ENCODE measurements at regions not wholly inside any gene's neighbourhood (a gene's known extent, or its start where the extent isn't known, plus 50 kb on each side); places are given as distances from the start of the nearest gene placed in this dataset.

DNA sequence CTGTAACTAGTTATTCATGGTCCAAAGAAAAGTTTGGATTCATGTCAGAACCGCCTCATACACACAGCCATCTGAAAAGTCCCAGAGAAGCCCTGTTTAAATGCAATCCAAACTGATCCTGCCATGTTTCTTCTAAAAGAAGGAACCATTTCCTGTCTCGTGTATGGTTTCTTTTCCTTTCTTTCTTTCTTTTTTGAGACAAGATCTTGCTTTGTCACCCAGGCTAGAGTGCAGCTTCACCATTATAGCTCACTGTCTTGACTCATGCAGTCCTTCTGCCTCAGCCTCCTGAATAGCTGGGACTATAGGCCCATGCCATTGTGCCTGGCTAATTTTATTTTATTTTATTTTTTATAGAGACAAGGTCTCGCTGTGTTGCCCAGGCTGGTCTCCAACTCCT is 77.4 kb upstream of the NSMCE3 start:
- H3K9me3 Mint-ChIP-seq: no peaks in the 10 kb centered on the region
- H3K36me3 Mint-ChIP-seq (ENCODE audit: low read depth): no peaks in the 10 kb centered on the region
- no peak overlapping the region for H3K27ac Mint-ChIP-seq
- no peaks in the 10 kb centered on the region for H3K4me1 Mint-ChIP-seq (ENCODE audit: low read depth)
- H3K4me3 Mint-ChIP-seq: no peak overlapping the region
- intact Hi-C loops (cut with micrococcal nuclease): no loop called here
- no peaks in the 10 kb centered on the region for H3K27me3 Mint-ChIP-seq

DNA sequence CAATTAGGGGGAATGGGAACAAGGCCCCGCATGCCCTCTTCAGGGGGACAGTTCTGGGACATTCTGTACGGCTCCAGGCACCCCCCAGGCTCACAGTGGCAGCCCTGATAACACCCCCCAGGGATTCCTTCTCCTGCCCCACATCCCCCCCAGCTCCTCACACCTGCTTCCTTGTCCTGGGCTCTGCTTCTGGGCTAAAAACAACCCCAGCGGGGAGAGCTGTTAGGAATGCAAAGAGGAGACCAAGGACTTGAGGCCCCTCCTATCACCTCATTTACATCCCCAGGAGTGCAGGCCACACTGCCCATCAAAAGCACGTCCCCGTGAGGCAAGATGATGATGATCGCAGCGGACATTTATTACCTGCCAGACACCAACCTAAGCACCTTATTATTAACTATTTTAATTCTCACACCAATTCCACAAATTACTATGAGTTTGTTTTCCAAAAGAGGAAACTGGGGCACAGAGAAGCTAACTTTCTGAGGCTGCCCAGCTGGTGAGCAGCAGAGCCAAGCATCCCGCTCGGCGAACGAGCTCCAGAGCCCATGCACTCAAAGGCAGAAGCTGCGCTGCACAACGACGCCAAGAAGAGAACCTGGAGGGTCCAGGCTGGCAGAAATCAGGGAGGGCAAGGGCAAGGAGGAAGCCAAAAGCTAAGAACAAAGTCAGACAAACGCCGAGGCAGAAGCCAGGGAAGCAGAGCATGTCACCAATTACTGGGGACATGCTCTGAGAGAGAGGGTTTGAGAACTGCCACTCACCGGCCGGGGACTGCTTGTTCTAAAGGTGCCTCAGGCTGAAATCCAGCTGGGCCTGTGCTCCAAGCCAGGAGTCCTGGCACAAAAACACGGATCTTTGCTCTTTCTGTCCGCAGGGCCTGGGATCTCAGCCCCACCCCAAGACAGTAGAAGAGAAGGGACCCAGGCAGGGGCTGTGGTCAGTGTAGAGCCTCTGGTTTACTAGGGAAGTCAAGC is 76.2 kb upstream of the NSMCE3 start:
- intact Hi-C loops (cut with micrococcal nuclease): no loop called here
- H3K27me3 Mint-ChIP-seq: no peaks in the 10 kb centered on the region
- no peak overlapping the region for H3K27ac Mint-ChIP-seq
- H3K9me3 Mint-ChIP-seq: no peaks in the 10 kb centered on the region
- H3K4me3 Mint-ChIP-seq: no peak overlapping the region
- H3K36me3 Mint-ChIP-seq (ENCODE audit: low read depth): no peaks in the 10 kb centered on the region
- H3K4me1 Mint-ChIP-seq (ENCODE audit: low read depth): no peaks in the 10 kb centered on the region

DNA sequence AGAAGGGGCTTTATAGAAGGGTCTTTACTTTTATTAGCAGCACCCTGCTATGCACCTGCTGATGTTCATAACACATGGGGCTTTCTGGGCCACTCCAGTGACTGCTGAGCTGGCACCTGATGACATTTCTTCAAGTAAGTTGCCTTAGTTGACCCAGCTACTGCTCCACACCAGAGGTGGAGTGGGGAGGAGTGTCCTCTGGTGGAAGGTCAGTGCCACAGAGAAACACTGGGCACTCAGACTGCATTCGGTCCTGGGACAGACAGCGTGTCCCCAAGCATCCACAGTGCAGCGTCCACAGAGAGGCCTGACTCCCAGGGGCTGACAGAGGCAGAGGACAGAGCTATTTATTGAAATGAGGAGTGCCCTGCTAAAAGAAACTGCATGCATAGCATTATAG is 74.9 kb upstream of the NSMCE3 start:
- Mint-ChIP-seq H3K4me3 (no peak overlapping the region), H3K4me1 (ENCODE audit: low read depth) (no peaks in the 10 kb centered on the region), H3K27me3 (no peaks in the 10 kb centered on the region), H3K9me3 (no peaks in the 10 kb centered on the region), H3K36me3 (ENCODE audit: low read depth) (no peaks in the 10 kb centered on the region), H3K27ac (no peak overlapping the region)
- intact Hi-C loops (cut with micrococcal nuclease): no loop called here

GRCh38 chr15:29343229-29343628 is 73.6 kb upstream of the NSMCE3 start:
- H3K36me3 Mint-ChIP-seq (ENCODE audit: low read depth): no peaks in the 10 kb centered on the region
- no peak overlapping the region for H3K4me3 Mint-ChIP-seq
- H3K4me1 Mint-ChIP-seq (ENCODE audit: low read depth): no peaks in the 10 kb centered on the region
- no peaks in the 10 kb centered on the region for H3K9me3 Mint-ChIP-seq
- intact Hi-C loops (cut with micrococcal nuclease): no loop called here
- H3K27ac Mint-ChIP-seq: no peak overlapping the region
- H3K27me3 Mint-ChIP-seq: no peaks in the 10 kb centered on the region

GRCh38 chr15:29342201-29342600 is 72.6 kb upstream of the NSMCE3 start:
- no peak overlapping the region for H3K4me3 Mint-ChIP-seq
- intact Hi-C loops (cut with micrococcal nuclease): no loop called here
- H3K36me3 Mint-ChIP-seq (ENCODE audit: low read depth): no peaks in the 10 kb centered on the region
- H3K9me3 Mint-ChIP-seq: no peaks in the 10 kb centered on the region
- H3K27ac Mint-ChIP-seq: no peak overlapping the region
- H3K27me3 Mint-ChIP-seq: no peaks in the 10 kb centered on the region
- no peaks in the 10 kb centered on the region for H3K4me1 Mint-ChIP-seq (ENCODE audit: low read depth)

GRCh38 chr15:29337156-29337959 is 67.7 kb upstream of the NSMCE3 start:
- intact Hi-C loops (cut with micrococcal nuclease): no loop called here
- Mint-ChIP-seq H3K36me3 (ENCODE audit: low read depth) (no peaks in the 10 kb centered on the region), H3K9me3 (no peaks in the 10 kb centered on the region), H3K27ac (no peak overlapping the region), H3K27me3 (no peaks in the 10 kb centered on the region), H3K4me1 (ENCODE audit: low read depth) (no peaks in the 10 kb centered on the region), H3K4me3 (no peak overlapping the region)

GRCh38 chr15:29334544-29334943 is 64.9 kb upstream of the NSMCE3 start:
- H3K9me3 Mint-ChIP-seq: no peaks in the 10 kb centered on the region
- H3K27ac Mint-ChIP-seq: no peak overlapping the region
- intact Hi-C loops (cut with micrococcal nuclease): no loop called here
- no peak overlapping the region for H3K4me3 Mint-ChIP-seq
- H3K4me1 Mint-ChIP-seq (ENCODE audit: low read depth): no peaks in the 10 kb centered on the region
- no peaks in the 10 kb centered on the region for H3K27me3 Mint-ChIP-seq
- H3K36me3 Mint-ChIP-seq (ENCODE audit: low read depth): no peaks in the 10 kb centered on the region

DNA sequence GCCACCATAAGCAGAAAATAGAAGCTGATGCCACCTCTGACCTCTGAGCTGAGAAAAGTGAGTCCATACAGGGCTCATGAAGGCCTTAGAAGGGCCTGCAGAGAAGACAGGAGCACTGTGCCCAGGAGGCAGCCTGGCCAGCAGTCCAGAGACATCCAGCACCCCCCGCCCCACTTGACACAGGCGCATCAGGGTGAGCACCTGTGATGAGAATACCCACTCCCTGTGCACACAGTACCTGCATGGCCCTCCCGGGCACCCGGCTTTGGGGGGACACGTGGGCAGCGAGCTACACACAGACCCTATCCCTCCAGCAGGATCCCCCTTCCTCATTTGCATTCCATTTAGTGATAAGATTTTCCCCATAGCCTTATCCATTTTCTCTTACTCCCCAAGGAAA is 63.6 kb upstream of the NSMCE3 start:
- Mint-ChIP-seq H3K4me3 (no peak overlapping the region), H3K27ac (no peak overlapping the region), H3K36me3 (ENCODE audit: low read depth) (no peaks in the 10 kb centered on the region), H3K4me1 (ENCODE audit: low read depth) (no peaks in the 10 kb centered on the region), H3K9me3 (no peaks in the 10 kb centered on the region), H3K27me3 (no peaks in the 10 kb centered on the region)
- intact Hi-C loops (cut with micrococcal nuclease): no loop called here

DNA sequence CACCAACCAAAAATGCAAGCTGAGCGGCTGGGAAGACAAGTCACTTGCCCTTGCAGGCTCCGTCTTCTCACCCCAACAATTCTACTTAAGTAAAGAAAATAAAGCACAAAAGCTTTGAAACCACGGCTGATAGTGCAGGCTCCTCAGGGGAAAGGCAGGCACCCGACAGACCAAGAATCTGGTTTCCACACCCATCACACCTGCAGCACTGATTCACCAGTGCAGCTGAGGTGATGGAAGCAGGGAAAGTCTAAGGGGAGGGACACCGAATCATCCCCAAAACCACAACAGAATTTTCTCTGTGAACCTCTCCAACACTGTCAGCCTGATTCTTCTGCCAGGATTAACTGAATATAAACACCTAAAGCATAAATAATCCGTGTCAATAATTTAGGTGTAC is 62.0 kb upstream of the NSMCE3 start:
- Mint-ChIP-seq H3K27me3 (no peaks in the 10 kb centered on the region), H3K27ac (no peak overlapping the region), H3K4me3 (no peak overlapping the region), H3K4me1 (ENCODE audit: low read depth) (no peaks in the 10 kb centered on the region), H3K9me3 (no peaks in the 10 kb centered on the region), H3K36me3 (ENCODE audit: low read depth) (no peaks in the 10 kb centered on the region)
- intact Hi-C loops (cut with micrococcal nuclease): no loop called here

DNA sequence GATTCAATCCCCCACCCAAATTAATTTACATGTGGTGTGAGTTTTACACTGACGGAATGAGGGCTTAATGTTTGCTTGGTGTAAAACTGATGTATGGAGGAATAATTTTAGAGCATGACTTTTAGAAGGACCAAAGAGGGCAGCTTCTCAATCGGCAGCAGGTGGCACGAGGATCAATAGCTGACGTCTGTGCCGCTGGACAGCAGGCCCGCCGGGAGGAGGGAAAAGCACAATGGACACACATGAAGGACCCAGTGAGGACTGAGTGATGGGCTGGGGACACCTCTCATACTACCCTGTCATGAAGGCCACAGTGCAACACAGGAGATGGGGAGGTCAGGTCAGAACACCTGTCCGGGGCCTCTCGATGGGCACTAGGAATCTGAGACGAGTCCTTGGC is 61.4 kb upstream of the NSMCE3 start:
- intact Hi-C loops (cut with micrococcal nuclease): no loop called here
- peaks cover 4% of the 10 kb centered on the region for H3K9me3 Mint-ChIP-seq
- H3K36me3 Mint-ChIP-seq (ENCODE audit: low read depth): no peaks in the 10 kb centered on the region
- H3K27ac Mint-ChIP-seq: no peak overlapping the region
- H3K27me3 Mint-ChIP-seq: no peaks in the 10 kb centered on the region
- H3K4me1 Mint-ChIP-seq (ENCODE audit: low read depth): no peaks in the 10 kb centered on the region
- H3K4me3 Mint-ChIP-seq: no peak overlapping the region

GRCh38 chr15:29324746-29325145 is 55.1 kb upstream of the NSMCE3 start:
- H3K9me3 Mint-ChIP-seq: peaks cover 22% of the 10 kb centered on the region

DNA sequence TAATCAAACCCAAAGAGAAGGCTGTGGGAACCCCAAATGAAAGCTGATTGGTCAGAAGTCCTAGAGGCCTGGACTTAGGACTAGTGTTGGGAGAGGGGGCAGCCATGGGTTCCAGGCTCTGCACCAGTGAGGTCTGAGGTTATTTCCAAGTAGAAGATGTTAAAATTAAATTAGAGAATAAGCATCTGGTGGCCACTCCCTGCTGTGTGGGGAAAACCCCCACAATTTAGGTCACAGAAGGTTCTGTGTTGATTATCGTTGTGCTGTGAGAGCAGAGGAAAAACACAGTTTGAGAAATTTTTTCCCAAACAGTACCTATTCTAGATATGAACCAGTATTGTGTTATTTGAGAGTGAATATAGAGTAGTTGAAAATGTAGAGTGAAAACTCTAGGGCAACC is 53.9 kb upstream of the NSMCE3 start:
- no peaks in the 10 kb centered on the region for H3K36me3 Mint-ChIP-seq (ENCODE audit: low read depth)
- no peak overlapping the region for H3K27ac Mint-ChIP-seq
- H3K4me3 Mint-ChIP-seq: no peak overlapping the region
- intact Hi-C loops (cut with micrococcal nuclease): no loop called here
- peaks cover 22% of the 10 kb centered on the region for H3K9me3 Mint-ChIP-seq
- no peaks in the 10 kb centered on the region for H3K4me1 Mint-ChIP-seq (ENCODE audit: low read depth)
- no peaks in the 10 kb centered on the region for H3K27me3 Mint-ChIP-seq

More at GRCh38 chr15:29324746-29325145, 55.1 kb upstream of the NSMCE3 start:
- Mint-ChIP-seq H3K4me1 (ENCODE audit: low read depth) (no peaks in the 10 kb centered on the region), H3K4me3 (no peak overlapping the region), H3K27ac (no peak overlapping the region), H3K27me3 (no peaks in the 10 kb centered on the region), H3K36me3 (ENCODE audit: low read depth) (no peaks in the 10 kb centered on the region)
- intact Hi-C loops (cut with micrococcal nuclease): no loop called here

DNA sequence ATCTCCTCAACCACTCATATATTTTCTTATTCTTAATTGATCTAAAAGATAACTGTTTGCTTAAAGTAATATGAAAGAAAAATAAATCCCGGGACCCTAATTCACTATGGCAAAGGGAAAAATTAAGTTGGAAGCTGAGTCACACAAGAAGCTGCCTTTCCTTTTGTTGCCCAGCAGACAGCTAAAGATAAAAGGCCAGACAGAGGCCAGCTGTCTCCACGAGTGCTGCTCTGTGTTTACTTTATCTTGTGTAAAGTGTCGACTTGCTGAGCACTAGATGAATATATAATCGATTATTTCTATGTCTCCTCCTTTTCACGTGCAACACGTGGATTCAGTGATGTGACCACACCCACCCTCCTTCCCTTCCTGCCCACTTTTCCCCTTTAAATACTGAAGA is 52.8 kb upstream of the NSMCE3 start:
- Mint-ChIP-seq H3K27ac (no peak overlapping the region), H3K4me3 (no peak overlapping the region), H3K36me3 (ENCODE audit: low read depth) (no peaks in the 10 kb centered on the region), H3K27me3 (no peaks in the 10 kb centered on the region), H3K4me1 (ENCODE audit: low read depth) (no peaks in the 10 kb centered on the region), H3K9me3 (peaks cover 22% of the 10 kb centered on the region)
- intact Hi-C loops (cut with micrococcal nuclease): no loop called here

DNA sequence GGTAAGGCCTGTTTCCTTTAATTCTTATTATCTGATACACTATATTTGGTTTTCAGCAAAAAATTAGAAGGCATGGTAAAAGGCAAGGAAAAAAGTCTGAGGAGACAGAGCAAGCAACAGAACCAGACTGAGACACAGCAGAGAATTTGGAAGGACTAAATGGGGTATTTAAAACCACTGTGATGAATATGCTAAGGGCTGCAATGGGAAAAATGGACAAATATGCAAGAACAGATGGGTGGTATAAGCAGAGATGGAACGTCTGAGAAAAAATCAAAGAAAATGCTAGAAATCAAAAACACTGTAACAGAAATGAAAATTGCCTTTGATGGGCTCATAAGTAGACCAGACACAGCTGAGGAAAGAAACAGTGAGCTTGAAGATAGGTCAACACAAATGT is 50.8 kb upstream of the NSMCE3 start:
- Mint-ChIP-seq H3K27ac (no peak overlapping the region), H3K27me3 (no peaks in the 10 kb centered on the region), H3K4me1 (ENCODE audit: low read depth) (no peaks in the 10 kb centered on the region), H3K36me3 (ENCODE audit: low read depth) (no peaks in the 10 kb centered on the region), H3K9me3 (peaks cover 11% of the 10 kb centered on the region), H3K4me3 (no peak overlapping the region)
- intact Hi-C loops (cut with micrococcal nuclease): no loop called here
